NB4 (cell line): ENCODE measurements at regions not wholly inside any gene's neighbourhood (a gene's known extent, or its start where the extent isn't known, plus 50 kb on each side); places are given as distances from the start of the nearest gene placed in this dataset.

Experiments
- MYC ChIP-seq: IDR thresholded peaks from 2 replicates; pipeline ENCODE4 v1.6.1; 2011; ENCODE audit warnings: low read depth, low read length
- POLR2A ChIP-seq: IDR thresholded peaks from 2 replicates; pipeline ENCODE4 v1.6.1; 2011; ENCODE audit warnings: mild to moderate bottlenecking; ENCODE audit not compliant: insufficient read length; ENCODE audit errors: extremely low read depth
- TF ChIP-seq, protein P1 (sequence below): IDR thresholded peaks from one replicate; pipeline ENCODE4 v1.5.1; 2012; ENCODE audit warnings: low read depth, low read length
- TF ChIP-seq, protein P2 (sequence below): IDR thresholded peaks from 2 replicates; pipeline ENCODE4 v1.6.1; 2011; ENCODE audit warnings: low read depth, low read length

GRCh38 chr9:102178811-102179210, 440.4 kb upstream of the GRIN3A start:
- TF ChIP-seq, protein P1, sequence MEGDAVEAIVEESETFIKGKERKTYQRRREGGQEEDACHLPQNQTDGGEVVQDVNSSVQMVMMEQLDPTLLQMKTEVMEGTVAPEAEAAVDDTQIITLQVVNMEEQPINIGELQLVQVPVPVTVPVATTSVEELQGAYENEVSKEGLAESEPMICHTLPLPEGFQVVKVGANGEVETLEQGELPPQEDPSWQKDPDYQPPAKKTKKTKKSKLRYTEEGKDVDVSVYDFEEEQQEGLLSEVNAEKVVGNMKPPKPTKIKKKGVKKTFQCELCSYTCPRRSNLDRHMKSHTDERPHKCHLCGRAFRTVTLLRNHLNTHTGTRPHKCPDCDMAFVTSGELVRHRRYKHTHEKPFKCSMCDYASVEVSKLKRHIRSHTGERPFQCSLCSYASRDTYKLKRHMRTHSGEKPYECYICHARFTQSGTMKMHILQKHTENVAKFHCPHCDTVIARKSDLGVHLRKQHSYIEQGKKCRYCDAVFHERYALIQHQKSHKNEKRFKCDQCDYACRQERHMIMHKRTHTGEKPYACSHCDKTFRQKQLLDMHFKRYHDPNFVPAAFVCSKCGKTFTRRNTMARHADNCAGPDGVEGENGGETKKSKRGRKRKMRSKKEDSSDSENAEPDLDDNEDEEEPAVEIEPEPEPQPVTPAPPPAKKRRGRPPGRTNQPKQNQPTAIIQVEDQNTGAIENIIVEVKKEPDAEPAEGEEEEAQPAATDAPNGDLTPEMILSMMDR = no peak
- TF ChIP-seq, protein P2, sequence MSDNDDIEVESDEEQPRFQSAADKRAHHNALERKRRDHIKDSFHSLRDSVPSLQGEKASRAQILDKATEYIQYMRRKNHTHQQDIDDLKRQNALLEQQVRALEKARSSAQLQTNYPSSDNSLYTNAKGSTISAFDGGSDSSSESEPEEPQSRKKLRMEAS = no peak
- TF ChIP-seq POLR2A (no peak), MYC (no peak)
